HG03097 (cell line): ENCODE measurements at regions not wholly inside any gene's neighbourhood (a gene's known extent, or its start where the extent isn't known, plus 50 kb on each side); places are given as distances from the start of the nearest gene placed in this dataset.
"Not testable (repeated sequence)": the region's sequence is repeated elsewhere in the genome, so short reads cannot be mapped to it uniquely, and the experiment has no call there.

ENCODE experiments used
- ATAC-seq: cut with Tn5 transposase; IDR thresholded peaks from one replicate; pipeline ENCODE4 v1.9.1; 2021; ENCODE audit not compliant: unreplicated experiment, low FRiP score

- no peak for ATAC-seq
Observed at GRCh38 chr9:115689331-115689730, 464.3 kb upstream of the PAPPA start.

GRCh38 chr9:115690786-115691496 is 462.6 kb upstream of the PAPPA start:
- ATAC-seq: no peak

GRCh38 chr9:115691693-115692092 is 461.9 kb upstream of the PAPPA start:
- no peak for ATAC-seq

GRCh38 chr9:115692868-115693267 is 460.7 kb upstream of the PAPPA start:
- ATAC-seq: not testable (repeated sequence)

- ATAC-seq: no peak
Observed at GRCh38 chr9:115694014-115694413, 459.6 kb upstream of the PAPPA start.

- ATAC-seq: no peak
Observed at GRCh38 chr9:115694991-115695390, 458.6 kb upstream of the PAPPA start.

GRCh38 chr9:115712981-115713380 is 440.6 kb upstream of the PAPPA start:
- ATAC-seq: no peak

- no peak for ATAC-seq
Observed at GRCh38 chr9:115715666-115716065, 437.9 kb upstream of the PAPPA start.

GRCh38 chr9:115717298-115717697 is 436.3 kb upstream of the PAPPA start:
- ATAC-seq: no peak

- ATAC-seq: no peak
Observed at GRCh38 chr9:115717711-115718173, 435.8 kb upstream of the PAPPA start.

- ATAC-seq: no peak
Observed at GRCh38 chr9:115730396-115730795, 423.2 kb upstream of the PAPPA start.

GRCh38 chr9:115730845-115731244 is 422.7 kb upstream of the PAPPA start:
- ATAC-seq: no peak

GRCh38 chr9:115733318-115734110 is 420.1 kb upstream of the PAPPA start:
- ATAC-seq: no peak

- ATAC-seq: no peak
Observed at GRCh38 chr9:115739096-115739875, 414.3 kb upstream of the PAPPA start.

- no peak for ATAC-seq
Observed at GRCh38 chr9:115740986-115741385, 412.6 kb upstream of the PAPPA start.

GRCh38 chr9:115743709-115744605 is 409.6 kb upstream of the PAPPA start:
- ATAC-seq: no peak

GRCh38 chr9:115746496-115746895 is 407.1 kb upstream of the PAPPA start:
- no peak for ATAC-seq

GRCh38 chr9:115747731-115748130 is 405.9 kb upstream of the PAPPA start:
- ATAC-seq: no peak

- ATAC-seq: no peak
Observed at GRCh38 chr9:115756736-115757135, 396.9 kb upstream of the PAPPA start.

GRCh38 chr9:115757461-115757860 is 396.1 kb upstream of the PAPPA start:
- ATAC-seq: no peak
